Activated CD4-positive, CD25-positive, alpha-beta regulatory T cell (primary cell): ENCODE measurements at regions not wholly inside any gene's neighbourhood (a gene's known extent, or its start where the extent isn't known, plus 50 kb on each side); places are given as distances from the start of the nearest gene placed in this dataset.
"Not testable (repeated sequence)": the region's sequence is repeated elsewhere in the genome, so short reads cannot be mapped to it uniquely, and the experiment has no call there.

Source experiments
- DNase-seq, 4 experiments: peaks; one replicate each; lab custom pipeline; 2025; lab: John Stamatoyannopoulos, UW

DNA sequence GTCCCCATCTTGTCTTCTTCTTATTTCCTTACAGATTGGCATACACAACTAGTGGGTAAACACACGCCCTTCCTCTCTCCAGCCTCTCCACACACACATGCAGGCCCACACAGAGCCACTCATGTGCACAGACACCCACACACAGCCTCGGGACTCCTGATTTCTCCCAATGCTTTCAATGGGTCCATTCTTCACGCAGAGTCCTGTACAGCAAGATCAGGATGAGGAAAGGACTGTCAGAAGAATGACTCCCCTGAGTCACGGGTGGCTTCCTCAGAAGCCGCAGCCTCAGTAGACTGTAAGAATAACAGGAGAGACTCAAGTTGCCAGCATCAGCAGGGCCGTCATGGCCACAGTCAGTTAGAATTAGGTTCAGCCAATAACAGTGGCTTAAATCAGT is 109.1 kb upstream of the GLI2 start:
- DNase-seq, result no peak

DNA sequence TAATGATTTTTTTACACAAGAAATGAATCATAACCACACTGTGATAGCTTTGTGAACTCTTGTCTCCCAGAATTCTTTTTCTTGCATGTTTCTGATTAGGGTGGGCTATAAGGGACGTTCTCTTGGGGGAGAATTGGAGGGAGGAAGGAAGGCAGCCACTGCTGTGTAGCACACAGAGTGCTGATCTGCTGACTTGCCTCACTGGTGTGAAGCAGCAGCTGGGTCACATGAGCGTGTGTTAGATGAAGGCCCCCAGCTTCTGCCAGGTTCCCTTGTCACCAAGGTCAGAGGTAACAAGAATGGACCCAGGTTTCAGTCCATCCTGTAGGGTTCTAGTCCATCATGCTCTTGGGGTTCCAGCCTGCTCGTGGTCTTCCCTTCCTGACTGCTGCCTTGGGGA is 107.4 kb upstream of the GLI2 start:
- no peak for DNase-seq

DNA sequence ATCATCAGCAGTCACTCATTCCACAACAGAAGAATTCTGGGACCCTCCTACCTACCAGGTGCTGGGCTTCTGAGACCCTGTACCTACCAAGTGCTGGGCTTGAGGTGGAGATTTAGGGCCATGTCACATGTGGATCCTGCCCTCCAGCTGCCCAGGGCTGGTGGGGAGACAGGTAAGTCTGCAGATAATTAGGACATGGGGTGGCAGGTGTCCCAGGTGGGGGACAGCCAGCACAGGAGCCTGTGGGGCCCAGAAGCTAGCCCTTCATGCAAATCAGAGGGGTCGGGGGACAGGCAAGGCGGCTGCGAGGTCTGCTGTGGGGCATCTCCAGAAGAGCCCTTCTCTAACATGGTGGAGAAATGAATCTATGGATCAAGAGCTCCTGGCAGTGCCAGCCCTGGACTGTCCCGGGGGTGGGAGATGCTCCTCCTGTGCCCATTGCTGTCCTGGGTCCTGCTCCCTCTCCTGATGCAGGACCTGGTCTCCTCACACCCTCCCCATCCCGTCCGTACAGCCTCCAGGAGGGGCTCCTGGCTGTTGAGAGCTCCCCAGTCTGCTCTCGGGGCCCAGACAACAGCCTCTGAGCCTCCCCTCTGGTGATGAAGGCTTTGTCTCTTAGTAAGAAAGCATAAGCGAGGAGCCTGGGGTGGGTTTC is 106.3 kb upstream of the GLI2 start:
- DNase-seq, result no peak

DNA sequence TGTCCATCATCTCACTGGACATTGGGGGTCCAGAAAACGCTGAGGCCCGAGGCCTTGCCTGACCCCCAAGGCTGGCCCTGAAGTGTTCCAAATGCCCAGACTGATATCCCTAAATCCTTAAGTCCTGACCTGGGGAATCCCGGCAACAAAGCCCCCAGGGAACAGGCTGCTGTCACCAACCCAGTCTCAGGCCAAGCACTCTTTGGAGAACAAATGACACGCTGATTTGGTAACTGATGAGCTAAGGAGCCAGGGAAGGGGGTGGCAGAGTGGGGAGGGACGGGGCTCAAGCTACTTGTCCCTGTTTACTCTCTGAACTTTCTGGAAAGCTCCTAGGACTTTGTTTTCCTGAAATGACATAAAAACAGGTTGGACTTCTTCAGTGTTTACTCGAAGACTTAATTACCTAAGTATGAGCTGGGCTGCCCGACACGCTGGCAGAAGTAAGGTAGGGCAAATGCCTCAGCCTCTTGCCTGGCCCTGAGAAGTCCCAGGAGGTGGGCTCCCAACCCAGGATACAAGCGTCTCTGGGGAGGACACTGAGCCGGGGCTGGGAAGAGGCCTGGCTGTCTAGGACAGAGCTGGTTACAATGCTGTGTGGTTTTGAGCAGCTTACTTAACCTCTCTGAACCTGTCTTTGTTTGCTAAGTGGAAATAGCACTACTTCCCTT is 105.5 kb upstream of the GLI2 start:
- DNase-seq, result no peak

DNA sequence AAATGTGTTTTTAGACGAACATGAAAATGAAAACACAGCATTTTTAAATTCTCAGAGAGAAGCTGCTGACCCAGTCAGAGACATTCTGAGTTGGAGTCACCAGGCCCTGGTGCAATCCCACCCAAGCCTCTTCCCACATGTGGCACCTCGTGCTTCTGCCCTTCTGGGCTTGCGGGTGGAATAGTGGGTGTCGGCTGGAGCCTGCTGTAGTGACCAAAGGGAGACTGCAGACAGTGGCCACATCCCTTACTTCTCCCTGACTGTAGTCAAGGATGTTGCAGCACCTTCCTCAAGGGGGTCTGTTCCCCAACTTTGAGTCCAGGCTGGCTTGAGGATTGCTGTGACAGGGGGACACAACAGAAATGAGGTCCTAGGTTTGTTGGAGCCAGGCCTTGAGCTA is 104.4 kb upstream of the GLI2 start:
- DNase-seq, result no peak

DNA sequence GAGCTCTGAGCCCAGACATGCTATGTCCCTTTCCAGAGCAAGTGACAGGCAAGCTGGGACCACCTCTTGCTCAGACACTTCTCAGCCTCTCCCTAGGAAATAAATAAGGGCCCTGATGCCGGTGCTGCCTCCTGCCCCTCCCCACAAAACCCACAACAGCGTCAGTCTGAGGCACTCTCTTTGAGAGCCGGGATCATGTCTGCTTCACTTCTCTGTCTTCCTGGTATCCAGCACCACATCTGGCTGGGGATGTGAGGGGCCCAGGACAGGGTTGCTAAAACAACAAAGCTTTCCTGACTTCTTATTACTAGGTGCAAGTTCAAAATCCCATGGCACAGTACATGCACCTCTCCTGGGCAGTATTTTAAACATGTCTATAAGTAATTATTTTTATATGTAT is 103.9 kb upstream of the GLI2 start:
- DNase-seq, result no peak

DNA sequence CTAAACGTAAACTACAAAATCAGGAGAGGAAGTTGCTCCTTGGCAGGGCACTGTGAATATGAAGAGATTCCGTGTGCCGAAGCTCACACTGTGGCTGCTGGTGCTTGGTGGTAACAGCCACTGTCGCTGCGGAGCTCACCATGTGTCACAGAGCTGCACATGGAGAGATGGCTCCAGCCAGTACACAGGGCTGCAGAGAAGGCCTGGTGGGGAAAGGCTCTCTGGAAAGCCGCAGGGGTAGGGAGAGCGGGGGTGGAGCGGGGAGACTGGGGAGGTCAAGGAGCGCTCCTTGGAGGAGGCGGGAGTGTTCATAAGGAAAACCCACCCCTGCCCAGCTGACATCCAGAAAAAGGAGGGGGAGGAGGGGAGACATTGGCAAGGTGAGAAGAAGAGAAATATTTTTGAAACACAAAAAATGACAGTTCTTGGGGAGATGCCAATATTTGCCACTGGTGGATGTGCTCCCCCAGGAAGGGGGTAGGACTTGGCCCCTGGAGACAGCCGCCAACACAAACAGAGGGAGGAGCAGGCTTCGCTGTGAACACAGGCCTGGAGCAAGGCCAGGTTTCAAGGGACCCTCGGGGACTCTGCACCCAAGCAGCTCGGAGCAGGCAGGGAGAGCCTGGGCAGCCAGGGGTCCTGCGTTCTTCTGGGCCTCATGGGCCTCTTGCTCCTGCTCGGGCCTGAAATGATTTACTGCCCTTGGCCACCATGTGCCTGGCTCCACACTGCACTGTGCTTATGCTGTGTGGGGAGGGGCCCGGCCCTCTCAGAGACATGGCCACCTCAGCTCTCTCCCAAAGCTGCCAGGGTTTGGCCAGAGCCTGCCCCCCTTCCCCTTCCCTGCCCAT is 102.6 kb upstream of the GLI2 start:
- DNase-seq, result no peak

DNA sequence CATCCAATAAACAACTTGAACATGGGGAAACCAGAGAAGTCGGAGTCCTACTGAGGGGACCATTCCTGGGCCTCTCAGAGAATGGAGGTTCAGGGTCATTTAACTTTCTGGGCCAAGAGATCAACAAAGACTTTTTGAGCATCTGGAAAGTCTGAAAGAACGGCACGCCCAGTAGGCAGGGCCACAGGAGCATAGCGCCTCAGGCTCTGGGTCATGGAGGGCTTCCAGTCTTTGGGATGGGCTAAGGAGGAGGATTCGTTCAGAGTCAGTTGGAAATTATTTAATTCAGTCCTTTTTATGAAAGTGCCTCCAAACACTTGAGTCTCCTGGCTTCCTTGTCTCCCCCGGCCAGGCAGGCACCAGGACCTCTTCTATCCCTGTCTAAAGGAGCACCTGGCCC is 101.1 kb upstream of the GLI2 start:
- DNase-seq, result no peak

DNA sequence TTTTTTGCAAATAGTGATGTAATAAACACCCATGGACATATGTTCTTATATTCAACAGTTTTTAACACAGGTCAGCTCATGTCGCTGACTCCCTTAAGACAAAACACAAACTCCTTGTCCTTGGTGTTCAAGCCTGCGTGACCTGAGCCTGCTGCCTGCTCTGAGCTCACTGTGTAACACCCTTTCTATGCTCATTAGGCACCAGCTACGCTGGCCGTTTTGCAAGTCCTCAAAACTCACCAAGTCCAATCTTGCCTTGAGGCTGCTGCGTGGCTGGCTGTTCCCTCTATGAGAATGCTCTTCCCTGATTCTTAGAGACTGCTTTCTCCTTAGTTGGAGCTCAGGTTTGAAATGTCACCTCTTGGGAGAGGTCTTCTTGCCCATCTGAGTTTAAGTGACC is 100.5 kb upstream of the GLI2 start:
- no peak for DNase-seq

DNA sequence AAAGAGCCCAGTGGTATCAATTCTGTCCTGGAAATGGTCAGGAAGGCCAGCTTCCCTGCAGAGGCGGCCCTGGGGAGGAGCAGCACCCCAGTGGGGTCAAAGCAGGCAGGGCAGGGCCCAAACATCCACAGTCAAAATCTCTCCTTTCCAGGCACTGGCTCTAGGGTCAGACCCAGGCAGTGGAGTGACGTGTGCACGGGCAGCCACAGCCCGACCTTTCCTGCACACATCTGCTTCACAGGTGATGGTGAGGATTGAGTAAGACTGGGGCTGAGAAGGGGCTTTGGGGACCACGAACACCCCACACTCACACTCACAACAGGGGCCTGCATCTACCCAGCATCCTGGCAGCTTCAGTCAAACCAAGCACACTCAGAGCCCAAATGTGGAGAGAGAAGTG is 97.8 kb upstream of the GLI2 start:
- no peak for DNase-seq

DNA sequence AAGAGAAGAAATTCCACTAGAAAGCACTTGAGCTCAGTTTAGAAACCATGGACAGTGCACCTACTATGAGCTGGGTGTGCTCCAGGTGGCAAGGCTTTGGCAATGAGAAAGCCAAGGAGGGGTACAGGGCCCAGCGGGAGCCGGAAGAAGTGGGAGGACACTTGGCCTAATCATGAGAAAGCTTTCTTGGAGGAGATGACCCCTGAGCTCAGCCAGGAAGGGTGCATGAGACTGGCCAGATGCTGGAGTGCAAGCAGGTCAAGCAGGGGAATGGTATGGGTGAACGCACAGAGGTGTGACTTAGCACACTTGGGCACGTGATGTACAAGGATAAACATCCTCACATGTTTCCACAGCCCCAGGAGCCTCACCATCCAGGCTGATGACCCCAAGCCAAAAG is 97.2 kb upstream of the GLI2 start:
- DNase-seq, result no peak

DNA sequence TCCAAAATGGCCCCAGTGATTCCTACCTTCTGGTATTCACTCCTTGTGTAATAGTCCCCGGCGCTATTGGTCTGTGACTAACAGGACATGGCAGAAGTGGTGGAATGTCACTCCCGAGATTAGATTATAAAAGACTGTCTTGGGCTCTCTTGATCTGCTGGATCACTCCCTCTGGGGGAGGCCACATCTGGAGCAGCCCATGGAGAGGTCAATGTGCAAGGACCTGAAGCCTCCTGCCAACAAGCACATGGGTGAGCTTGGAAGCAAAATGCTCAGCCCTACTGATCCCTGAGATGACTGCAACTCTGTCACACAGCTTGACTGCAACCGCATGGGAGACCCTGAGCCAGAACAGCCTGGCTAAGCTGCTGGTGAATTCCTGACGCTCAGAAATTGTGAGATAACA is 94.3 kb upstream of the GLI2 start:
- no peak for DNase-seq

DNA sequence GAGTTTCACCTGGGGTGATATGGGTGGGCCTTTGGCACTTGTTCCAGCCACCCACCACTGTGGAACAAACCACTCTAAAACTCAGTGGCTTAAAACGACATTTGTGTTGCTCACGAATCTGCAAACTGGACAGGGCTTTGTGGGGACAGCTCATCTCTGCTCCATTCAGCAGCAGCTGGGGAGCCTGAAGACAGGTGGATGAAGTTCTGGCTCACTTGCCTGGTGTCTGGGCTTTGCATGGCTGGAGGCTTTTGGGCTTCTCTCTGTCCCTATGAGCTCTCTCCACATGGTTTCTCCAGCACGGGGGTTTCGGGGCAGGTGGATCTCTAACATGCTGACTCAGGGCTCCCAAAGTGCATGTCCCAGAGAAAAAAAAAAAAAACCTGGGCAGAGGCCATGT is 93.0 kb upstream of the GLI2 start:
- DNase-seq, result no peak

DNA sequence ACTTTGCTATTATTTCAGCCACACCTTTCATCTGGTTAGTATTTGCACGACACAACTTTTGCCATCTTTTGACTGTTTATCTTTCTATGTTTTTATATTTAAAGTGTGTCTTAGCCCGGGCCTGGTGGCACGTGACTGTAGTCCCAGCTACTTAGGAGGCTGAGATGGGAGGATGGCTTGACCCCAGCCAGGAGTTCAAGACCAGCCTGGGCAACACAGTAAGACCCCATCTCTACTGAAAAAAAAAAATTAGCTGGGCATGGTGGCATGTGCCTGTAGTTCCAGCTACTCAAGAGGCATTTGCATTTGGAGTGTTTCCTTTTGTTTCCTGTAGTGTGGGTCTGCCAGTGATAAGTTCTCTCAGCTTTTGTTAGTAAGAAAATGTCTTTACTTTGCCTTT is 88.7 kb upstream of the GLI2 start:
- no peak for DNase-seq

DNA sequence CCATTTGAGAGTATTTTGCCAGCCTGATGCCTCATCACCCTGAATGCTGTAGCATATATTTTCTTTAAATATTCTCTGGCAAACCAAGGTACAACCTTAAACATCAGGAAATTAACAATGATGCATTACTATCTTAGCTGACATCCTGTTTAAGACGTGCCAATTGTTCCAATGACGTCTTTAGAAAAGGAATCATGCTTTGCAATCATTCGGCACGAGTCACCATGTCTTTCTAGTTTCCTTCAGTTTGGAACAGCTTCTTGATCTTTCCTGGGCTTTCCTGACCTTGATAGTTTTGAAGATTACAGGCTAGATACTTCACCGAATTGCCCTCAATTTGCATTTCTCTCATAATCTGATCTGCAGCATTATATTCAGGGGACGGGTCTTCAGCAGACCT is 88.2 kb upstream of the GLI2 start:
- DNase-seq, result no peak

DNA sequence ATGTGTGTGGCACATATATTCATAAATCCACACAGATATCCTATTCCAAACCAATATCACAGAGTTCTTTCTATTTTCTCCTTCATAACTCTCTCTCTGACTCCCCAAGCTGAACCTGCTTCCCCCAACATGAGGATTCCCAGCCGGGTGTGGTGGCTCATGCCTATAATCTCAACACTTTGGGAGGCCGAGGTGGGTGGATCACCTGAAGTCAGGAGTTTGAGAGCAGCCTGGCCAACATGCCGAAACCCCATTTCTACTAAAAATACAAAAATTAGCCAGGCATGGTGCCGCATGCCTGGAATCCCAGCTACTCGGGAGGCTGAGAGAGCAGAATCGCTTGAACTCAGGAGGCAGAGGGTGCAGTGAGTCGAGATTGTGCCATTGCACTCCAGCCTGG is 86.3 kb upstream of the GLI2 start:
- not testable (repeated sequence) for DNase-seq

DNA sequence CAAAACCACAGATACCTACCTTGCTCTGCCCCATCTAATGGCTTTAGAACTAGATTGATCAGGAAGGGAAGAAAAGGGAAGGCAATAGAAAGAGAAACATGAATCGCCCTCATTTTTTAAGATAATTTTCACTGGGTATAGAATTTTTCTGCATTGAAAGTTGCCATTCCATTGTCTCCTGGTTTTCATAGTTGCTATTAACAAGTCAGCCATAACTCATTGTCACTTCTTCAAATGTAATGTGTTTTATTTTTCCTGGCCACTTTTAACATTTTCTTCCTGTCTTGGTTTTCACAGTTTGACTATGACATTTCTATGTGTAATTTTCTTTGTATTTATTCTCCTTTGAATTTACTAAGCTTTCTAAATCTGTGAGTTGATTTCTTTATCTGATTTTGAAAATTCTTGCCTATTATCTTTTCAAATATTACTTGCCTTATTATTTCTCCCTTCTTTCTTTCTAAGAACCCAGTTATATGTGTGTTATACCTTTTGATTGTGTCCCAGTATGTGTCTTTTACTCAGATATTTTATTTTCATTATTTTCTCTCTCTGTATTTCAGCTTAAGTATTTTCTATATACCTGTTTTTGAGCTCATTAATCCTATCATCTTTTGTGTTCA is 85.5 kb upstream of the GLI2 start:
- no peak for DNase-seq

DNA sequence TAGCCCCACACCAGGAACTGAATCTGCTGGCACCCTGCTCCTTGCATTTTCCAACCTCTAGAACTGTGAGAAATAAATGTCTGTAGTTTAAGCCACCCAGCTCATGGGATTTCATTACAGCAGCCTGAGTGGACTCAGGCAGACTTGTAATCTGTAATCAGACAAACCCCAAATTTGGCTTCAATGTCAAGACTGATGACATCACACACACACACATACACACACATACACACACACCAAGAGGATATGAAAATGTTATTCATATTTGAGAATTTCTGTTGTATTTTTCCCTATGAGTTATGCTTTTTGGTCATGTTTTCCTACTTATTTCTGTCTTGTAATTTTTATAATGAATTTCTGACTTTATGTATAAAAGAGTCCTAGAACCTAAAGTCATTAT is 83.8 kb upstream of the GLI2 start:
- no peak for DNase-seq

DNA sequence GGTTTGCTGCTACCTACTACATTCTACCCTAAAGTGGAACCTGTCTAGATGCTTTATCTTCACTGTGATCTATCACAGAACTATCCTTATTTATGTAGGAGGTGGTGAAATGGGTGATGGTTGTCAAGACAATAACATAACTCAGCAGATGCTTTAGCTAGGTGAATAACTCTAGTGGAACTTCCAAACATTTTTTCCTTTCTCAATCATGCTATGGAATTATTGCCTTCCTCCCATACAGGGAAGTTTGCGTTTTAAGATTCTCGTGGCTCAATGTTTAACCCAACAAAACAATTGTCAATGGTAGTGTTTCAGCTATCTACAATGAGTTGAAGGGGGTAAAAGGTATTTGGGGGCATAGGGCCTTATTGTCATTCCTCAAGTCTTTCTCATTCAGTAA is 82.6 kb upstream of the GLI2 start:
- no peak for DNase-seq

DNA sequence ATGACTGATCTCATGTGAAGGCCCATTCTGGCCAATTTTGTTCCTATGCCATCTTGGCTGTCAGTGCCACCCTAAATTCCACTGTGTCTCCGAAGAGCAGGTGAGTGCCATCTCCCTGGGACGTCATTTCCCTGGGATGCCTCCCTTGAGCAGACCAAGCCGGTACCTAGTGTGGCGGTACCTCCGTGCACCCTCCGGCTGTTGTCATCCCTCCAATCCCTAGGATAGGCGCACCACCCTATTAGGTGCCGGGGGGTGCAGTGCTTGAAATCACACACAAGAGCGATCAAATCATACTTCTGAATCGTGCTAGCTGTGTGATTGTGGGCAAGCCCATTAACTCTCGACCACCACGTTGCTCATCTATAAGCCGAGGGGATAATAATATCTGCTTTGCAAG is 81.8 kb upstream of the GLI2 start:
- no peak for DNase-seq

DNA sequence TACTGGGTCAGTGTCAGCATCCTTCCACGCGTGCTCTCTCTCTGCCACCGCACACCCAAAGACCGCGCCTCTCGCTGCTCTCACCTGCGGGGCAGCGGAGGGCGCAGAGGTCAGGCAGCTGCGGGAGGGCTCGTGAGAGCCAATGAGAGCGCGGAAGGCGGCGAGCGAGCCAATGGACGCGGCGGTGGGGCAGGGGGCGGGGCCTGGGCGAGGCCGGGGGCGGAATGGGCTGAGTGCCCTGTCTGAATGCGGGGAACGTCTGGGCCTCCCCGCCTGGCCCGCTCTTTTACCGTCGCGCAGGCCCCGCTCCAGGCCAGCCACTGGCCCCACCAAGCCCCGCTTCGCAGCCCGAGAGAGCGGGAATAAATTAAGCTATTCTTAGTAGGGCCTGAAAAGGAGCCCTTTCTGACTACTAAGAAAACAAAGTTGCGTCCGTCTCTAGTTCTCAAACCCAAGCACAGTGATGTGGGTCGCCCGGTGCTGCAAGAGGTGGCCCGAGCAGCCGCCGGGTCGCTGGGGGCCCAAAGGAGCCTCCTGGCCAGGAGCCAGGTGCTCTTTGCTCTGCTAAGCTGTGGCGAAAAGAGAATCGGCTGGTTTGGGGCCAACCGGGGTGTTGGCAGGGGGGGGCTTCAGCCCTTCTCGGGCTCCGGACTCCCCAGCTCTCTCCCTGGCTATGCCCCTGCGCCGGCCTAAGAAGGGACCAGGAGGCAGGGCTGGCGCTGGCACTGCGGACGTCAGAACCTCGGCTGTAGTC is 81.1 kb upstream of the GLI2 start:
- no peak for DNase-seq

DNA sequence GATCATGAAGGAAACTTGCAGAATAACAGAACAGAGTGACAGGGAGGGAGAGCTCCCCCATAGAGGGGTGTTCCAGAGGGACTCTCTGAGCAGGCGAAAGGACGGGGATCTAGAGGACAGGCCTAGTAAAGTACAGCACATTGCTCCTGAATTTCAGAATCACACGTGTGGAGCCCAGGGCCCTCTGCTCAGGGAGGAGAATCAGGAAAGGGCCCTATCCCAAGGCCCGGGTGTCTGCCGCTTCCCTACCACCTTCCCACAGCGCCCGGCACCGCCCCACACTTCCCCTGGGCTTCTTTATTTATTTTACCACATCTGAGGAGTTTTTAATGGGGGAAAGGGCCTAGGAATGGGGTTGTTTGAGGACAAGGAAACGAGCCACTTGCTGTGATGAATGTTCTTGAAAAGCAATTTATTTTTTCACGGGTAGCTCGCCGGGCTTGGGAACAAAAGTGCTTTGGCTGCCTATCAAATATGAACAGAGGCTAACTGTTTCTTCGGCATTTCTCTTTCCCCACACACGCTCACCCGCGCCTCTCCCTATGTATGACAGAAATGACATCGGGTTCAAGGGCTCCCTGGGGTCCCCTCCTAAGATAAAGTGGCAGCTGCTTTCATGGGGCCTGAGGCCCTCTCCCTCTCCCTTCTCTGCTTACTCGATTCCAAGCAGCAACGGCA is 79.3 kb upstream of the GLI2 start:
- DNase-seq, result no peak
